IMR-90 (cell line): ENCODE measurements at regions not wholly inside any gene's neighbourhood (a gene's known extent, or its start where the extent isn't known, plus 50 kb on each side); places are given as distances from the start of the nearest gene placed in this dataset.

Experiments used
- ATAC-seq: fragments of 200-7000 bp; cut with Tn5 transposase; 2 replicates; pipeline ENCODE4 v1.9.1; 2020; ENCODE audit warnings: low read depth, mild to moderate bottlenecking, moderate library complexity
- BruUV-seq: library from RNA; stranded (reverse); fragments of 400-500 nt; replicated peaks from 2 replicates; lab custom pipeline; 2021; lab: Mats Ljungman, UMichigan
- CTCF ChIA-PET: fragments of 300-600 bp; formaldehyde crosslinking; extraction: SDS; loops from one replicate; lab custom pipeline; 2021; ENCODE audit warnings: antibody characterized with exemption; lab: Yijun Ruan, JAX
- POLR2A ChIA-PET: fragments of 300-600 bp; sonication (Branson Sonifier 250); formaldehyde crosslinking; loops from one replicate; lab custom pipeline; 2022; ENCODE audit warnings: antibody characterized with exemption; ENCODE audit not compliant: unreplicated experiment; lab: Charles Lee
- DNase-seq: peaks from one replicate; pipeline ENCODE4 v3.0.0; 2013
- H2AFZ ChIP-seq: replicated peaks from 2 replicates; pipeline ENCODE3; 2013; ENCODE audit warnings: low read length, mild to moderate bottlenecking; ENCODE audit not compliant: poor library complexity
- H2AK5ac ChIP-seq: 2 replicates; pipeline ENCODE4 v1.6.1; 2013; ENCODE audit warnings: low read depth, low read length, inconsistent platforms
- H2AK9ac ChIP-seq: replicated peaks from 2 replicates; pipeline ENCODE3; 2013; ENCODE audit warnings: mild to moderate bottlenecking, low read depth, low read length, moderate library complexity; ENCODE audit not compliant: poor library complexity
- H2BK120ac ChIP-seq: 2 replicates; pipeline ENCODE4 v1.6.1; 2013; ENCODE audit warnings: low read depth, low read length, inconsistent platforms
- H2BK15ac ChIP-seq: 3 replicates; pipeline ENCODE4 v1.6.1; 2013; ENCODE audit warnings: low read depth, low read length, inconsistent platforms
- H2BK20ac ChIP-seq: 2 replicates; pipeline ENCODE4 v1.6.1; 2013; ENCODE audit warnings: low read depth, mild to moderate bottlenecking, inconsistent platforms, low read length, moderate library complexity
- H2BK5ac ChIP-seq: 2 replicates; pipeline ENCODE4 v1.6.1; 2013; ENCODE audit warnings: mild to moderate bottlenecking, low read depth, low read length, inconsistent platforms; ENCODE audit not compliant: poor library complexity, severe bottlenecking
- H3K14ac ChIP-seq: replicated peaks from 2 replicates; pipeline ENCODE4 v1.6.1; 2013; ENCODE audit warnings: low read depth, low read length, inconsistent platforms
- H3K18ac ChIP-seq: 2 replicates; pipeline ENCODE4 v1.6.1; 2013; ENCODE audit warnings: low read depth, low read length, control low read depth
- H3K23ac ChIP-seq: 2 replicates; pipeline ENCODE4 v1.6.1; 2013; ENCODE audit warnings: low read depth, low read length, inconsistent platforms
- H3K27ac ChIP-seq: 2 replicates; pipeline ENCODE4 v1.5.1; 2013; ENCODE audit warnings: mild to moderate bottlenecking, control low read depth, low read length; ENCODE audit not compliant: insufficient read depth
- H3K27me3 ChIP-seq: 2 replicates; pipeline ENCODE4 v1.6.1; 2013; ENCODE audit warnings: low read length; ENCODE audit not compliant: control insufficient read depth, insufficient read depth
- H3K36me3 ChIP-seq: 2 replicates; pipeline ENCODE4 v1.6.1; 2013; ENCODE audit warnings: low read length, mixed read lengths; ENCODE audit not compliant: control insufficient read depth, insufficient read depth
- H3K4ac ChIP-seq: 2 replicates; pipeline ENCODE4 v1.6.1; 2013; ENCODE audit warnings: low read depth, low read length, inconsistent platforms
- H3K4me1 ChIP-seq: 2 replicates; pipeline ENCODE4 v1.6.1; 2013; ENCODE audit warnings: low read length, mixed read lengths; ENCODE audit not compliant: control insufficient read depth, insufficient read depth
- H3K4me2 ChIP-seq: 2 replicates; pipeline ENCODE4 v1.6.1; 2013; ENCODE audit warnings: low read depth, mild to moderate bottlenecking, control low read depth, low read length, moderate library complexity
- H3K4me3 ChIP-seq: 2 replicates; pipeline ENCODE4 v1.5.1; 2013; ENCODE audit warnings: low read depth, mild to moderate bottlenecking, control low read depth, low read length, moderate library complexity; ENCODE audit not compliant: insufficient read depth
- H3K56ac ChIP-seq: 2 replicates; pipeline ENCODE4 v1.6.1; 2013; ENCODE audit warnings: low read length, inconsistent platforms; ENCODE audit not compliant: insufficient read depth; ENCODE audit errors: extremely low read depth
- H3K79me1 ChIP-seq, 2 experiments: 2 replicates each; pipeline ENCODE4 v1.6.1; 2013; ENCODE audit warnings: low read length in 2 of 2, inconsistent platforms in 1 of 2, low read depth in 1 of 2
- H3K9ac ChIP-seq: 2 replicates; pipeline ENCODE4 v1.6.1; 2013; ENCODE audit warnings: low read depth, low read length, control low read depth
- H3K9me1 ChIP-seq: 2 replicates; pipeline ENCODE4 v1.6.1; 2013; ENCODE audit warnings: low read length, inconsistent platforms; ENCODE audit not compliant: insufficient read depth
- H3K9me3 ChIP-seq: 2 replicates; pipeline ENCODE4 v1.6.1; 2013; ENCODE audit warnings: low read length; ENCODE audit not compliant: control insufficient read depth, insufficient read depth
- H4K20me1 ChIP-seq: 2 replicates; pipeline ENCODE4 v1.6.1; 2013; ENCODE audit warnings: low read length, inconsistent platforms; ENCODE audit not compliant: insufficient read depth
- H4K5ac ChIP-seq: 2 replicates; pipeline ENCODE4 v1.6.1; 2013; ENCODE audit warnings: mild to moderate bottlenecking, low read depth, low read length, control low read depth
- H4K8ac ChIP-seq, 2 experiments: 2 replicates each; pipeline ENCODE4 v1.6.1; 2013; ENCODE audit warnings: low read depth in 2 of 2, low read length in 2 of 2, control low read depth in 1 of 2, inconsistent platforms in 1 of 2
- H4K91ac ChIP-seq: 2 replicates; pipeline ENCODE4 v1.6.1; 2013; ENCODE audit warnings: low read depth, low read length, inconsistent platforms; ENCODE audit not compliant: insufficient read depth
- BHLHE40 ChIP-seq: fragments of 150-350 bp; IDR thresholded peaks from 2 replicates; pipeline ENCODE4 v1.6.1; 2016; ENCODE audit warnings: mild to moderate bottlenecking, low read depth, low read length
- CEBPB ChIP-seq: IDR thresholded peaks from 2 replicates; pipeline ENCODE4 v1.6.1; 2012; ENCODE audit warnings: low read depth, low read length, improper control_type of control experiment
- CHD1 ChIP-seq: IDR thresholded peaks from 2 replicates; pipeline ENCODE4 v1.6.1; 2012; ENCODE audit warnings: low read depth, low read length, improper control_type of control experiment
- CTCF ChIP-seq: conservative IDR thresholded peaks from 2 replicates; pipeline ENCODE4 v1.5.1; 2012; ENCODE audit warnings: mild to moderate bottlenecking, low read depth, low read length, improper control_type of control experiment
- ELK1 ChIP-seq: fragments of 150-350 bp; IDR thresholded peaks from 2 replicates; pipeline ENCODE4 v1.6.1; 2016; ENCODE audit warnings: low read depth, mild to moderate bottlenecking, low read length, moderate library complexity, borderline replicate concordance
- FOS ChIP-seq: fragments of 150-350 bp; IDR thresholded peaks from 2 replicates; pipeline ENCODE4 v1.6.1; 2016; ENCODE audit warnings: low read depth, low read length
- MAFK ChIP-seq: IDR thresholded peaks from 2 replicates; pipeline ENCODE4 v1.6.1; 2012; ENCODE audit warnings: low read depth, low read length, improper control_type of control experiment
- MAZ ChIP-seq: IDR thresholded peaks from 2 replicates; pipeline ENCODE4 v1.6.1; 2012; ENCODE audit warnings: low read depth, mild to moderate bottlenecking, low read length, improper control_type of control experiment, moderate library complexity, borderline replicate concordance
- NFE2L2 ChIP-seq: fragments of 150-350 bp; IDR thresholded peaks from 2 replicates; pipeline ENCODE4 v1.6.1; 2016; ENCODE audit warnings: low read depth, mild to moderate bottlenecking, low read length
- POLR2A ChIP-seq: IDR thresholded peaks from 2 replicates; pipeline ENCODE4 v1.6.1; 2012; ENCODE audit warnings: mild to moderate bottlenecking, low read depth, low read length
- RAD21 ChIP-seq: IDR thresholded peaks from 2 replicates; pipeline ENCODE4 v1.6.1; 2012; ENCODE audit warnings: low read length, improper control_type of control experiment
- RCOR1 ChIP-seq: IDR thresholded peaks from 2 replicates; pipeline ENCODE4 v1.6.1; 2012; ENCODE audit warnings: mild to moderate bottlenecking, low read length, improper control_type of control experiment; ENCODE audit not compliant: insufficient replicate concordance
- RFX5 ChIP-seq: IDR thresholded peaks from 2 replicates; pipeline ENCODE4 v1.8.0; 2012; ENCODE audit warnings: low read depth, mild to moderate bottlenecking, low read length, moderate library complexity
- SMC3 ChIP-seq: fragments of 150-350 bp; IDR thresholded peaks from 2 replicates; pipeline ENCODE4 v1.6.1; 2016; ENCODE audit warnings: low read depth, mild to moderate bottlenecking, antibody characterized with exemption, low read length, moderate library complexity
- USF2 ChIP-seq: fragments of 150-350 bp; IDR thresholded peaks from 2 replicates; pipeline ENCODE4 v1.6.1; 2017; ENCODE audit warnings: mild to moderate bottlenecking, antibody characterized with exemption, low read length, low read depth
- WGBS, 2 experiments: methylation state at CpG; one replicate each; pipeline versions ENCODE4 v1.1.5 to v1.1.7; 2013; ENCODE audit warnings: missing lambda C conversion rate in 2 of 2; ENCODE audit not compliant: insufficient read length in 1 of 2; ENCODE audit errors: extremely low coverage in 2 of 2; 5-methylcytosine and 5-hydroxymethylcytosine counted together
- dilution Hi-C: fragments of 300-500 bp; cut with HindIII; formaldehyde crosslinking; loops from one replicate; pipeline ENCODE4 v1.14.3; 2018; ENCODE audit warnings: low sequenced_read_pairs; ENCODE audit not compliant: unreplicated experiment
- in situ Hi-C: fragments of 300-500 bp; cut with MboI; formaldehyde crosslinking; loops from 3 replicates; pipeline ENCODE4 v1.14.3; 2019; ENCODE audit warnings: low sequenced_read_pairs, inconsistent platforms, mixed read lengths
- intact Hi-C: fragments of 100-400 bp; cut with micrococcal nuclease; formaldehyde crosslinking; loops from 2 replicates; pipeline ENCODE4 v1.10.0; 2022

GRCh38 chr6:28817808-28818145, 106.0 kb downstream of the TRIM27 start:
- intact Hi-C loops = no loop called here
- H3K36me3 ChIP-seq = no peaks in the 10 kb centered on the region
- H2AK5ac ChIP-seq = no peak overlapping the region
- H3K14ac ChIP-seq = no peak overlapping the region
- H3K4ac ChIP-seq = no peak overlapping the region
- ChIA-PET CTCF (no interaction called here), POLR2A (no interaction called here)
- H3K79me1 ChIP-seq = no peaks in the 10 kb centered on the region
- no peak overlapping the region for H2BK5ac ChIP-seq
- no peak overlapping the region for H2AK9ac ChIP-seq
- no peaks in the 10 kb centered on the region for H3K9me3 ChIP-seq
- H2BK15ac ChIP-seq = no peak overlapping the region
- H4K5ac ChIP-seq = no peak overlapping the region
- H3K27ac ChIP-seq = no peak overlapping the region
- H4K91ac ChIP-seq = no peak overlapping the region
- H2BK120ac ChIP-seq = no peak overlapping the region
- ATAC-seq (no peak), DNase-seq (no peak)
- no peaks in the 10 kb centered on the region for H3K9me1 ChIP-seq
- TF ChIP-seq RAD21 (no peak), RCOR1 (no peak), MAZ (no peak), ELK1 (no peak), NFE2L2 (no peak), USF2 (no peak), POLR2A (no peak), FOS (no peak), MAFK (no peak), RFX5 (no peak), BHLHE40 (no peak), CTCF (no peak), CEBPB (no peak), SMC3 (no peak), CHD1 (no peak)
- H3K18ac ChIP-seq = no peak overlapping the region
- no peak overlapping the region for H4K8ac ChIP-seq
- H4K20me1 ChIP-seq = no peaks in the 10 kb centered on the region
- H3K4me2 ChIP-seq = no peak overlapping the region; the same call in 1 of the 2 replicates
- BruUV-seq = no TSS peak
- peaks cover 29% of the 10 kb centered on the region for H3K27me3 ChIP-seq
- no peak overlapping the region for H2AFZ ChIP-seq
- H2BK20ac ChIP-seq = no peak overlapping the region
- in situ Hi-C loops = no loop called here
- no peak overlapping the region for H3K9ac ChIP-seq
- no peak overlapping the region for H3K23ac ChIP-seq
- H3K56ac ChIP-seq = no peak overlapping the region
- dilution Hi-C loops = no loop called here
- no peaks in the 10 kb centered on the region for H3K4me1 ChIP-seq
- H3K4me3 ChIP-seq = no peak overlapping the region
- WGBS, 2 experiments = 0% methylated on average over 1 of the region's 7 CpGs; no CpG with 5 or more reads in 1 of the 2 experiments
